ENCODE measurements at regions not wholly inside any gene's neighbourhood (a gene's known extent, or its start where the extent isn't known, plus 50 kb on each side); places are given as distances from the start of the nearest gene placed in this dataset.

DNA sequence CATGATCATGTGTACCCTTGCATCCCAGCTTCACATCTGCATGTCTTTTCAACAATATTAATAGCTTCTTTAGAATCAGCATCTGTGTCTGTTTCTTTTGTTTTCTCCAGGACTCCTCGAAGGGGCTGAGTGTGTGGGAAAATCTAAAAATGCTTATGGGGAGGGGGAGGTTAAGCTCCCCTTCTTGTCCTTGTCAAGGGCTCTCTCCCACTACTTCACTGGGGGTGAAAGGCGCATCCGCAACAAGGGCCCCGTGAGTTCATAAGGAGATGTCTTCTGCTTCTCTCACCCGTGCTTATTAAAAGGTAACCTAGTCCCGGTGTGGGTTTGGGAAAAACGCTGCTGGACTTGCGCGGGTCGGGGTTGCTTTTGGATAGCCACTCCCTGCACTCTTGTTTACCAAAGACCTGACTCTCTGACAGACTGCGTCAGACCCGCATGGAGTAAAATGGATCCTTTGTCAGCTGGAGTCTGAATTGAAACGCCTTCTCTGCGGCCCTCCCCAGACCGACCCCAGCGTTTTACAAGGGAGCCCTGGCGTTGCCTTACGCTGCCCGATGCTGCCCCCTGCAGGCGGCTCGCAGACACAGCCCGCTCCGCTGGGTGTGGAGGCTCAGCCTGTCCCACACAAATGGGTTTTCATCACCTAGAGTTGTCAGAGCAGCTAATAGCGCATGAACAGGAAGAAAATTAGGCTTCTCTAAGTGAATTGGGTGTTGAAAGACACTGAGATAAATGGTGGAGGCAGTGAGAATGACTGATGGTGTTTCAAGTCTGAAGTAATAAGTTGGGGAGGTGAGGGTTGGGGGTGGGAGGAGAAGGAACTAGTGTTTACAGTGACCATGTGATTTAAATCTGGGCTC lies 53.8 kb downstream of the IER5 start:
- DNase-seq, result peak; percentile 65

DNA sequence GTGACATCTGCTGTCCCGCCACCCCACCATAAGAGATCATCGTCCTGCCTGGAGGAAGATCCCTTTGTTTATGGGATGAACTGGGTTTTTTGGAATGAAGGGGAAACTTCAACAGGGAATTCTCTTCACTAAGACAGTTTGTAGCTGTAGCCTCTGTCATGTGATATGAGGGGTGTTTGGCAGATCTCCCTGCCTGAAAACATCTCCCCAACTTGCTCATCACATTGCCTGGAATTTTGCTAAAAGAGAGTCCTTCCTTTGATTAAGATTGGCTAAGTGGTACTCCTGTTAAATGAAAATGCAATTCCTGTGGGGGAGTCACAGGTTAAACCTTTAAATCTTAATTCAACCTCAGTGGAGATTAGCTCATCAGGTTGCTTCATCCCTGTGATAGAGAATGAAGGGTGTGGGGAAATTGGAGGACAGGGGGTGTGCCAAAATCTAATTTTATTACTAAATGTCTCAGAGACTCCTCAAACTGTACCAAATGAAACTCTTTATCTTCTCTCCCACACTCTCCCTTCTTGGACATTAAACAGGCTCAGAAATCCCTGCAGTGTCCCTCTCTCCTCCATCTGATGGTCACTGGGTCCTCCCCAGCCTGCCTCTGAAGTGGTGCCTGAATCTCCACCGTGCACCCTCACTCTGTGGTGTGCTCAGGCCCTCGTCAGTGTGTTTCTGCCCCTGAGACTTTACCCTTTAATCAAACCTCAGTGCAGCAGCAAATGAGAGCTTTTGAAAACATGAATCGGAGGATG lies 54.8 kb downstream of the IER5 start:
- DNase-seq, result no peak

DNA sequence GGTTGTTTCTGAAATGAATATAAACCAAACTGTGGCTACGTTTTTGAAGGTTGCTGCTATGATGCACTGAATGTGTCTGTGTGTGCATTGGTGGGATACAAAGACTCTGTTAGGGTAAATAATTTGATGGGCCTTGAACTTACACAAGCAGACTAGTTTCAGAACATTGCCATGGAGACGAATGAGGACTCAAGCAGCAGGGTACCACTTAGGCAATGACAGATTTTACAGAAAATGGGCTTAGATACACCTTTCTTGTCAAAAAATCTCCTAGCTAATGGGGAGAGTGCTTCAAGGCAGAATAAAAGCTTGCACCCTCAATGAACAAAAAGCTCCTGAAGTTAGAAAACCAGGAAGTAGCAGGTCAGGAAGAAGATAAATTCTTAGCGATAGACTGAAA lies 55.7 kb downstream of the IER5 start:
- no peak for DNase-seq

DNA sequence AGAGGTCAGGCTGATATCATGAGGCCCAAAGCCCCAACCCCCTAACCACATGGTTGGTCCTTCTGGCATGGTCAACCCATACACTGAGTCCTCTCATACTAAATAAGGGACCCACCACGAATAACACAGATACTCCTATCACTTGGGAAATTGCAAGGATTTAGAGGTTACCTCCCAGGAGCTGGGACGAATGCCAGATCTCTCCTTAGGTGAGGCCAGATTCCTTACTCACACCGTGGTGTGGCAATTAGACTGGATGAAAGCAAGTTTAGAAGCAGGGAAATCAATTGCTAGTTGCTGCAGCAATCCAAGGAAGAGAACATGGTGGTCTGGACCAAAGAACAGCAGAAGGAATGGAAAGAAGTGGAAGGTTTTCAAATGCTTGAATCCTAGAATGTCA lies 60.1 kb downstream of the IER5 start:
- DNase-seq, result no peak

DNA sequence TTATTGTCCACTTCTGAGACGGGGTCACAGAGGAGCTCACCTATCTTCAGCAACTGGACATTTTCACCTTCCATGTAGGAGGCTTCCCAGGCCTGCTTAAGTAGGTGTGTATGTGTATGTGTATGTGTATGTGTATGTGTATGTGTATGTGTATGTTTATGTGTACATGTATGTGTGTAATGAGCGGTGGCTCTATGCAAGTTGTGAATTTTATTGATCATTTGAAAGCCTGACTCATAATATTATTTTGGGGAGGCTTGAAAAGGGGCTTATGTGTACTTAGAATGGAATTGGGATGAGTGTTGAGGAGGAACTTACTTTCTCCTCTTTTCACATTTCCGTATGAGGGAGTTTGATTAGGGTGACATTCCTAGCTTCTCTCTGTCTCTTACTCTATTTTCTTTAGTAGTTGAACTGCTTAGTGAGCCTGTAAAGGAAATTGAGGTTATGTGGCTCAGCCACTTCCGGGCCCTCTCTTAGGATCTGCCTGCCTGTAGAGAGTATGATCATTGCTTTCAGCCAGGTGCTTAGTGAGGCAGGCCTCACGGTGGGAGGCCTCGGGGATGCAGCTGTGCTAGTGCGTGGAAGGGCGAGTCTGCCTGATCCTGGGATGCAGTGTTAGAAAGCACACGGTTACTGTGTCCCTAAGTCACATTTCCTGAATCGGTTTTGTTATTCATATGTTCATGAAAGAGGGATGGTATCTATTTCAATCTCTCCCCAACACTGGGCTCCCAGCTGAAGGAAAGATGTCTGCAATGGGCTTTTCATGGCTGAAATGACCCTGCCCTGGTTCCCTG lies 61.0 kb downstream of the IER5 start:
- no peak for DNase-seq

DNA sequence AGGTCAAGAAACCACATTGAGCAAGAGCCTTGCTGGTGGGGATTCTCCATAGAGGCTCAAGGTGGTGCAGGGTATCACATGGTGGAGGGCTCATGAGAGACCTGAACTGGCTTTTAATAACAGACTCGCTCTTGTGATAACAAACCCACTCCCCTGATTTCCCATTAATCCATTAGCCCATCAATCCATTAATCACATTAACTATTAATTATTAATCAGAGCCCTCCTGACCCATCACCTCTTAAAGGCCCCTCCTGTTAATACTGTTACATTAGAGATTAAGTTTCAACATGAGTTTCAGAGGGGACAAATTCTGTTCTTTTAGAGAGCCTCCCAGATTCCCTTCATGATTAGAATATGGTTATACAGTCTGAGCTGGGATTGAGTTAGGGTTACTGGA lies 61.8 kb downstream of the IER5 start:
- no peak for DNase-seq

DNA sequence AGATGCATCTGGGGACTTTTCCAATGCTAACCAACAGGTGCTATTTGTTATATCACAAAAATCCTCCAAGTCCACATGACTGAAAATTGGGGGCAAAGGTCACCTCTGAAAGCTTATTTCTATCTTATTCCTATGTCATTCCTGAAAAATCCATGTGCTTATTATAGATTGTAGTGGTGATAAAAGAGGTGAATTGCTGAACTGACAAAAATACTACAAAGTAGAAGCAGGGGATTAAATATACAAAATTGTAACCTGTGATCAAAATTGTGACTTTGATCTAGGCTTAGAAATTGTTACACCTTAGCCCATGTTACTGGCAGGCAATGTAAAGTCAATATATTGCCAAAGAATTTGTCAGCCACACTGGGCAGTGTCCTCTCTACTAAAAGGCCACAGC lies 62.3 kb downstream of the IER5 start:
- no peak for DNase-seq

DNA sequence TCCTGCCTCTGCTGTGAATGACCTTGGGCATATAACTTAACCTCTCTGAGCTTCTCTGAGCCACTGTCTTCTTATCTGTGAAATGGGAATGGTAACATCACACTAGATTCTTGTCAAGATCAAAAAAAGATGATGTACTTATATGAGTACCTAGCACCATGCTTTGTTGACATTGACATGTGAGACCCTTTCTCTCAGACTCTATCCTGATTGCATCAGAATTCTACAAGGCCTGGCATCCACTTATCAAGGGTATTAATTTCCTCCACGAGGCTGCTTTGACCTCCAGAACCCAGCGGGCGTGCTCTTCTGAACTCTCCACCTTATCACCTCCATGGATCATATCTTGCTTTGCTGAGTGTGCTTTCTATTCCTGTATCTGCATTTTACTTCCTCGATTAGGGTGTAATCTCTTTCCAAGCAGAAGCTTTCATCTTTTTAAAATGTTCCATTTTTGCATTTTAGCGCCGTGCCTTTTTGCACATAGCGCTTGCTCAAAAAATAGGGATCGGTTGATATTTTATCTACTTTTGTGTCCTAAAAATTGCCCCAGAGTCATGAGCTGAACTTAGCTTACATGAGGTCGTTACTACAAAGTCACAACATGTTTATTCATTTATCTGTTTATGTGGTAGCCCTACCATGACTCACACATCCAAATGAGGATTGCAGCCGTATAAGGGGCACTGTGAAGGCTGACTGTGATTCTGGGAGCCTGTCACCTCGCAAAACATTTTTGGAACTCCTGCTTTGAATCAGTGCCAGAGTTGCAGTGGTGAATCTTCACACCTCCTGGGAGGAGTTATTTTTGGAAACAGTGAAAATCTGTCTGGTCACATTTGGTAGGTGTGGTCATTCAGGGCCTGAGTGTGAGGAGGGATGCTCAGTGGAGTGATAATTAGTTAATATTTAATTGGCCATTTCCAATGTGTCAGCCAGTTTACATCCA lies 63.2 kb downstream of the IER5 start:
- no peak for DNase-seq

DNA sequence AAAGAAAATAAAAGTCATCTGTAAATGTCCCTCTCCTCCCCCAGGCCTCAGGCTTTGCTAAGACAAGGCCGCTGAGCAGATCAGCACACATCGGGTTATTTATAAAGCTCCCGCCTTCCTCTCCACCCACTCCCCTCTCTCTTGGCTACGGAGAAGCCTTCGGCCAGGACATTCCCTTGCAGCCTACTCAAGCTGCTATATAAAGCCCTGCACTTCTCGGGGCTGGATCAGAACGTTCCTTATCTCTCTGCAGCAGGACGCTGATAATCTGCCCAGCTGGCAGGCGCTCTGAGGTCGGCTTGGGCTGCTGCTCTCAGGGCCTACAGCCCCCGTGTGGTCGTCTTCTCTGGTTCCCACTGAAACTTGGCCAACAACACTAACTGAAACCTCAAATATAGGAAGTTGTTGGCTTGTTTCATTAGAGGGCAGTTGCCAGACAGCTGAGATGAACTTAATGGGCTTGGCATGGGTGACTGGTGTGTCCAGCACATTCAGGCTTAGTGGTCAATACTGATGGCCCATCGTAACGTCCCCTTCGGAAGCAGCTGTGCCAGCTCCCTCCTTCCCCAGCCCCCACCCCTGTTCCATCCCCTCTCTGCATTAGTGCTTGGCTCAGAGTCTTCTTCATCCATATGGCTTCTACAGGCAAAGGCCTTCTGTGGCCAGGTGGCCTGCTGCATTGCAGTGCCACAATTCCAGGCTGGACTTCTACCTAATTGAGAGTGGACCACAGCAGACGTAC lies 64.6 kb downstream of the IER5 start:
- DNase-seq, result no peak

DNA sequence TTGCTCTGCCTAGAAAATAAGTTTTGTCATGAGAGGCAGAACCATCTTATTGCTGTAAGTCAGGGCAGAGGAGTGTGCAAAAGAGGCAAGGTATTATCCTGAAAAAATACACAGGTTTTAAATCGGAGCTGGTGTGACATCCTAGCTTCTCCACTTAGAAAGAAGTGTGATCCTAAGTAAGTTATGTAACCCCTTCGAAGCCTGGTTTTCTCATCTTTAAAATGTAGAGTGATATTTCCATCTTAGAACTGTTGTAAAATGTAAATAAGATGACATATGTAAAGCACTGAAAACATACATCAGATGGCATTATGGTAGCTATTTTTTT lies 65.1 kb downstream of the IER5 start:
- no peak for DNase-seq

DNA sequence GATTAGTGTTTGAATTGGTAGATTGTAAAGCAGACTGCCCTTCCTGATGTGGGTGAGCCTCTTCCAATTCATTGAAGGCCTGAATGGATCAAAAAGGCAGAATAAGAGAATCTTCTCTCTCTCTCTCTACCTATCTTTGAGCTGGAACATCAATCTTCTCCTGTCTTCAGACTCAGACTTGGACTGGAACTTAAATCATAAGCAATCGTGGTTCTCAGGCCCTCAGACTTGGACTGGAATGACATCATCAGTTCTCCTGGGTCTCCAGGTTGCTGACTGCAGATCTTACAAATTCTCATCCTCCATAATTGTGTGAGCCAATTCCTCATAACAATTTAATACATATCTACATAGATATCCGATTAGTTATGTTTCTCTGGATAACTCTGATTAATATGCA lies 66.8 kb downstream of the IER5 start:
- no peak for DNase-seq

DNA sequence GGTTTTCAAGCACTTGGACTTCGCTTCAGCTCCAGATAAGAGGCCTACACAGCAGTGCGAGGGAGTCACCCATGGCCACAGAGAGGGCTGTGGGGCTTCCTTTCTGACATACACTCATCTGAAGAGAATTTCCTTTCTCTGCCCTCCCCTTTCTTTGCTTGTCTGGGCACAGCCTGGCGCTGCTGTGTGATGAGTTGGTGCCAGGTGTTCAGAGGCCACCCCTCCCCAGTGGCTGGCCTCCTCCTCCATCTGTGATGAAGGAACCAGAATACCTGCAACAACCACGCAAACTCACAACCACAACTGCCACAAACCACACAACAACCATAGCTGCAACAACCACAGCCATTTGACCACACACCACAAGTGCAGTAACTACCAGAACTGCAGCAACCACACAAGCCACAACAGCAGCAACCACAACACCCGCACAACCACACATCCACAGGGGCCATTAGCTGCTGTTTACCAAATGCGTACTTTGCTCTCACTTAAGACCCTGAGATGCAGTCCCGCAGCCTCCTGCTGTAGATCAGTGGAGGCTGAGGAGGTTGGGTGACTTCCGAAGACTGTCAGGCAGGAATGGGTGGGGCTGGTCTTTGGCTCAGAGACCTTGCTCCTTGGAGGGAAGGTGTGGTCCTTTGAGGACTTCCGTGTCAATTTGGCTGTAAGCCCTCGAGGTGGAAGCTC lies 71.1 kb downstream of the IER5 start:
- DNase-seq, result no peak

DNA sequence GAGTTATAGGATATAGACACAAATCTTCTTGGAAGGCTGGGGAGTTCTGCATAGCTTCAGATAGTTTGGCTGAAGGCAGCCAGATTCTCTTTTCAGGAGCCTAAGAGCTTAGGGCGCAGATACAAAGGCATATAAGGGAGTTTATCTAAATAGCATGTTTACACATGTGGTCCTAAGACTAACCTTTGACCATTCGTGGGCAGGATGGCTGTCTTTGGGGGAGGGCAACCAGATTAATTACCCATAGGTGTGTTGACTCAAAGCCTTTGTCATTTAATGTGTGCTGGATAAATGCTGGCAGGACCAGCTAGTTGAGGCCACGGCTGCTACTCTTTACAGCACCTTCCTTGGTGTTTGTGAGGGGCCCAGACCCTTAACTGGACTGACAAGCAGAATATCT lies 71.8 kb downstream of the IER5 start:
- no peak for DNase-seq

DNA sequence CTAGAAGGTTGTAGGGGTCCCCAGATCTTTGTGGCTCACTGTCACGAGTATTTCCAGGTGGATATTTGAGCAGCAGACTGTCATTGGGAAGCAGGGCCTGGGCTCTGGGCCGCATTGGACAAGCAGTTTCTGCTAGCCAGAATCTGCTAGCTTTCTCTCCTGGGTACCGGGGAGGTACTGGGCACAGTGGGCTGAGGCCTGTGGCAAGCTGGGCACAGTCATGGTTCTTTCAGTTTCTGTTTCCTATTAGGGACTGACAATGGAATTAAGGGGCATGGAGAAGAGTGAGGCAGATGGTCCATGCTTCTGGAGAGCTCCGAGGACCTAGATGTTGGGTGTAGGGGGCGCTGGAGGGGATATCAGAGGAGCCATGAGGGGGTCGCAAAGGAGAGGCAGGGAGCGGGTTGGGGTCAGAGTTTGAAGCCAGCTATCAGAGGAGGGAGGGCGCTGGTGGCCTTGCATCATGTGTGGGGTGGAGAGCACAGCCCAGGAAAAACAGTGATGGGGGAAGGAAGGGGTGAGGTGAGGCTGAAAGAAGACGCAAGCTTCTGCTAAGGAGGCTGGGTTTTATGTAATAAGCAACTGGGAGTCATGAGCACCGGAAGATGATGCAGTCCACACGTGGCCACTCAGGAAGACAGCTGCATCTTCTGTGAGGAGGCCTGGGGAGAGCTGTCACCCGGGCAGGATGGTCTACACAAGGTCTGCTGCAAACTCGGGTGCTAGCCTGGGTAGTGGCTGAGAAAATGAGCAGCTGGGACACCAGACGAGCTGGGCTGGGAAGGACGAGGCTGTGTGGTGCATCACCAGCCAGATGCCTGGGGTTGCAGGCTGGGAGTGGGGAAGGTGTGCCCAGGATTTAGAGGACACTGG lies 72.7 kb downstream of the IER5 start:
- no peak for DNase-seq

DNA sequence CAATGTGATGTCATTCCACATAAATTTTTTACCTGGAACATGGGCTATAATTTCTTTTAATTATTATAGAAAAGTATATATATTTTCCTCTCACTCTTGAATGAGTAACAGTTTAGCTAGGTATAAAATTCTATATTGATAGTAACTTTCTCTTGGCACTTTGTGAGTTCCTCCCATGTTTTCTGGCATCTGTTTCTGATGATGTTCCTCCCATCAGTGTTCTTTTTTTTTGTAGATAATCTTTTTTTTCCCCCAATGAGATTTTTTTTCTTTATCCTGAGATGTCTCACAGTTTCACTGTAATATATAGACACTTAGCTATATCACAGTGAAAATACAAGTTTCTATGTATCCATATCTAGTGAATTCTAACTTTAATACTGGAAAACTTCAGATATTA lies 75.2 kb downstream of the IER5 start:
- DNase-seq, result no peak

DNA sequence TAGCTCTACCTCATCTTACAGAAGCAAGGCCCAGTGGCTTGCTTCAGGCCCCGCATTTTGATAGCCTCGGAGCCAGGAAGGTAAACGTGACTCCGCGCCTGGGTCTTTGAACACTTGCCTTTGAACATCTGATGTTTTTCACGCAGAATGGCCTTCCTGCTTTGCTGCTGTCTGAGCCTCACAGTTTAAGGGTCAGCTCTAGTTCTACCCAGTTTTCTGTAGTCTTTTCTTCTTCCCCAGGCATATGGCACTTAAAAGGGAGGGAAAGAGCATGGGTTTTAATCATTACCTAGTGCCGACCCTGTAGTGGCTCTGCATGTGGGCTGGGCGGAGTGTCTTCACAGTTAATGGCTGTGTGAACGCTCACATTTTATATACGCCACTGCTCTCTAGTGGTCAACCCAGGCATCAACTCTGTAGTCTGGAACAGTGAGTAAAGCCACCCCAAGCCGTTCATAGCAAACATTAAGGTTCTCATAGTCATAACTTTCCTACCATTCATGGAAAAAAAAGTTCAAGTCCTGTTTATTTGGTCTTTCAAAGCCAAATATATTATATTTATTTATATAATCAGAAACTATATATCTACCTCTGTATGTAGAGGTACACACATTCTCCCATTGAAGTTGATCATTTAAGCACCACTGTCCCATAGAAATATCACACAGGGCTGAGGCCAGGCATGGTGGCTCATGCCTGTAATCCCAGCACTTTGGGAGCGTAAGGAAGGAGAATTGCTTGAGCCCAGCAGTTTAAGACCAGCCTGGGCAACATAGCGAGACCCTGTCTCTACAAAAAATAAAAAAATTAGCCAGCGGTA lies 78.1 kb downstream of the IER5 start:
- DNase-seq, result peak; percentile 57

DNA sequence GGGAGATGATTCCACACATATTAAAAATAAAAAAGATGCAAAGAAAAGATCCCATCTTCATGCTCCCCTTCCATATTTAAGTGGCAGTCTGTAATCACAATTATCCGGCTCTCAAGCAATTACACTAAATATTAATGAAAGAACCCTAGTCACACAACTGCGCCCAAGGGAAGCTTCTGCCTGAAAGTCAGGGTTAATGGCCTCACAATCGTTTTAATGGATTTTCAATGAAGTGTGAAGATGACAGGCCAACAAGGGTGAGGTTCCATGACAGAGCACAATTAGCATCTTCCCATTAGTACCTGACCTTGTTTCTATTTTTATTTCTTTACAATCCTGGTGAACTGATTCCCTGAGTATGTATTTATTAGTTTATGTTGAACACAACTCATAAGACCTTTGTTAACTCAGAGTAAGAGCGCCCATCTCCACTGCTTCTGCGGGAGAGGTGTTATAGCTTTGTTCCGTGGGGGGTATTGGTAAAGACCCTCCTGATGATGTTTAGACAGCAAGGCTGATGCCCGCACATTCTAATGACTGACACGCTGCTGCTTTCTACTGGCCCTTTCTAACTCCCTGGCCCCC lies 80.9 kb downstream of the IER5 start:
- DNase-seq, result no peak

DNA sequence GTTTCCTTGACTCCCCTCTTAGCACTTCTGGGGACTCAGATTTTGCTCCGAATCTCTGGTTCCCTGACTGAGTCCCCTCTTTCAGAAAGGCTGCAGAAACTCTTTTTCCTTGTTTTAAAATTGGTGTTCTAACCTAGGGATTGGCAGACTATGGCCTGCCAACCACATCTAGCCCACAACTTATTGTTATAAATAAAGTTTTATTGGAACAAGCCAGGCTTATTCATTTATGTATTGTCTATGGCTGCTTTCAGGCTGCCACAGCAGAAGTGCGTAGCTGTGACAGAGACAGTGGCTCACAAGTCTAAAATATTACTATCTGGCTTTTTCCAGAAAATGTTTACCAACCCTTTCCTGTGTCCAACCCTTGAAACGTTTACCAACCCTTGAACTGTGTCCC lies 81.7 kb downstream of the IER5 start:
- no peak for DNase-seq

DNA sequence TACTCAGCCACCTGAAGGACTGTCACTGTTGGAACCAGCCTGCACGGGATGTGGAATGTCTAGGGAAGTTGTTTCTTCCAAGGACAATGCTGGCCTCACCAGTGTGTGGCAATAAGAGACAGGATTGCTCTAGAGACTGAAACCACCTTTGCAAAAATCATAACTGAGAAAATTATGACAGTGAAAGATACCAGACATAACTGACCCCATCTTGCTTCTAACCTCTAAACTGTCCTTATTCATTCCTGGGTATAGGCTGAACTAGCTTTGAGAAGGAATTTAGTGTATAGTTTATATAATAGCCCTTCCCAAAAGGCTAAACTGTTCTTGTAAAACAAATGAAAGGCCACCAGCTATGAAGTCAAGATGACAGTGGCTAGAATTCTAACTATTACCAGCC lies 83.6 kb downstream of the IER5 start:
- DNase-seq, result no peak
